Heart left ventricle (tissue), 16 donors: ENCODE measurements at regions not wholly inside any gene's neighbourhood (a gene's known extent, or its start where the extent isn't known, plus 50 kb on each side); places are given as distances from the start of the nearest gene placed in this dataset.

Experiments used
- ATAC-seq, 4 donors: fragments of 200-7000 bp; cut with Tn5 transposase; one replicate each; pipeline ENCODE4 v1.9.1; 2020 to 2022; ENCODE audit warnings: moderate library complexity in 4 of 4, mild to moderate bottlenecking in 3 of 4, moderate number of reproducible peaks in 1 of 4
- DNase-seq, 5 donors: peaks; one replicate each; pipeline ENCODE4 v3.0.0-alpha.2; 2020
- H3K27ac ChIP-seq, 12 donors: fragments of 200-600 bp; sonication (generic) in 4 of 12; one replicate each; pipeline versions ENCODE4 v1.5.0 to v1.8.0; 2016 to 2022; ENCODE audit warnings: mild to moderate bottlenecking in 2 of 12
- H3K27me3 ChIP-seq, 9 donors: fragments of 200-600 bp; sonication (generic) in 2 of 9; one replicate each; pipeline versions ENCODE4 v1.5.1 to v1.8.0; 2016 to 2022; ENCODE audit warnings: mild to moderate bottlenecking in 3 of 9
- H3K36me3 ChIP-seq, 9 donors: fragments of 200-600 bp; sonication (generic) in 2 of 9; one replicate each; pipeline versions ENCODE4 v1.5.0 to v1.8.0; 2018 to 2022; ENCODE audit warnings: mild to moderate bottlenecking in 2 of 9
- H3K4me1 ChIP-seq, 12 donors: fragments of 200-600 bp; sonication (generic) in 4 of 12; one replicate each; pipeline versions ENCODE4 v1.5.0 to v1.8.0; 2016 to 2022; ENCODE audit warnings: mild to moderate bottlenecking in 3 of 12
- H3K4me3 ChIP-seq, 12 donors: fragments of 200-600 bp; sonication (generic) in 4 of 12; one replicate each; pipeline versions ENCODE4 v1.5.0 to v1.8.0; 2017 to 2022; ENCODE audit warnings: mild to moderate bottlenecking in 9 of 12, moderate library complexity in 4 of 12
- H3K9me3 ChIP-seq, 12 donors: fragments of 200-600 bp; sonication (generic) in 4 of 12; one replicate each; pipeline versions ENCODE4 v1.5.0 to v1.8.0; 2016 to 2022; ENCODE audit warnings: mild to moderate bottlenecking in 1 of 12
- POLR2A ChIP-seq, 2 donors: fragments of 450-650 bp; IDR thresholded peaks; one replicate each; pipeline ENCODE4 v1.6.1; 2017; ENCODE audit warnings: antibody characterized with exemption in 2 of 2, mild to moderate bottlenecking in 2 of 2, moderate library complexity in 2 of 2
- WGBS, 4 donors: extraction: QIAGEN DNeasy Blood & Tissue Kit in 2 of 4; methylation state at CpG; one replicate each; pipeline versions ENCODE4 v1.1.5 to v1.1.7; 2013 to 2018; 5-methylcytosine and 5-hydroxymethylcytosine counted together
- intact Hi-C, 10 donors: fragments of 100-400 bp; cut with DNase I; formaldehyde crosslinking; loops; one replicate each; pipeline versions ENCODE4 v1.11.1 to v1.14.2; 2022
- TF ChIP-seq, protein P1 (sequence below), 12 donors: fragments of 200-600 bp; sonication (generic) in 4 of 12; IDR thresholded peaks; one replicate each; pipeline versions ENCODE4 v1.5.0 to v1.8.0; 2018 to 2022; ENCODE audit warnings: antibody characterized with exemption in 12 of 12, mild to moderate bottlenecking in 5 of 12
- donor health status: ischemic (EF 13 %, LVEDD 7.1; RV severe dilation, severe dysfunction).
- donor health status: healthy with polysubstance abuse.
- donor health status: DM: no; HTN: yes; CAD: no.
- donor health status: DM: no; HTN: no; CAD: no.
- donor health status: ischemic (EF 25% LVEDD 6.9; RV normal size, moderate dysfunction).
- donor health status: ischemic (EF 25% LVEDD 5.7; RV mildly dilated, moderate dysfunction).
- donor health status: healthy.
- donor health status: DM: yes; HTN: yes; CAD: no.
- donor health status: ischemic (EF 35%, LVEDD 5.7; RV mildly dilated, moderate dysfunction).
- donor health status: nonischemic (EF 11% LVEDD 7.7; RV severe dilation, severe dysfunction).
- donor health status: DM: yes; HTN: yes; CAD: no.
- donor health status: PGD.
- donor health status: ischemic (EF 29% LVEDD 5.4; RV normal size, mild dysfunction).
- donor health status: nonischemic (EF 23%, LVEDD 6.1; RV moderate dilation, normal function).

DNA sequence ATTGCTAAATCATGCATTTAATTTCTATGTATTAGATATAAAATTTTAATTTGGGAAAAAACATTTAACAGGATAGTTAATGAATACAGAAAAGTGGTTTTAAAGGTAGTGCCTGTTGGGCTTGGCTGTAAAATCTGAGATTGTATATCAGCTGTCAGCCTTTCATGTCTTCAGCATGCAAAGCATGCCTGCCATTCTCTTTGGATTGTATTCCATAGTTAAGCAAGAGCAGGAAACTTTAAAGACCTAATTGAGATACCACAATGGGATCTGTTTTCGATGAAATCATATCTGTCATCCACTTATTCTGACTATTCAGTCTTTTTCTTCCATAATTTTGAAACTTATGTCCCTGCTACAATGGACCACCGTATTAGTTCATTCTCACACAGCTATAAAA, 451.0 kb upstream of the DDI1 start:
- intact Hi-C loops: loop anchor here in 1 of 10 donors (5.0 kb wide), 1 partner anchor 38 kb away; no protein-coding TSS in a partner anchor
- no peak for ATAC-seq

DNA sequence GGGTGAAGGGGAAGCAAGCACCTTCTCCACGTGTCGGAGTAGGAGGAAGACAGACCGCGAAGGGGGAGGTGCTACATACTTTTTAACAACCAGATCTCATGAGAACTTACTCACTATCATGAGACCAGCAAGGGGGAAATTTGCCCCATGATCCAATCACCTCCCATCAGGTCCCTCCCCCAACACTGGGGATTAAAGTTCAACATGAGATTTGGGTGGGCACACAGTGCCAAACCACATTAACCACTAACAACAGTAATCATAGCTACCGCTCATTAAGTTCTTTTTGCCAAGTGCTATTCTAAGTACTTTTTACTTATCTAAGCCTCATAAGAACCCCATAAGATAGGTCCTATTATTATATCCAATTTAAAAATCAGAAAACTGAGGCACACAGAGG, 450.5 kb upstream of the DDI1 start:
- H3K4me3 ChIP-seq: no peak overlapping the region
- TF ChIP-seq POLR2A (IDR thresholded peaks at IDR 0.05): no peak
- TF ChIP-seq, protein P1, sequence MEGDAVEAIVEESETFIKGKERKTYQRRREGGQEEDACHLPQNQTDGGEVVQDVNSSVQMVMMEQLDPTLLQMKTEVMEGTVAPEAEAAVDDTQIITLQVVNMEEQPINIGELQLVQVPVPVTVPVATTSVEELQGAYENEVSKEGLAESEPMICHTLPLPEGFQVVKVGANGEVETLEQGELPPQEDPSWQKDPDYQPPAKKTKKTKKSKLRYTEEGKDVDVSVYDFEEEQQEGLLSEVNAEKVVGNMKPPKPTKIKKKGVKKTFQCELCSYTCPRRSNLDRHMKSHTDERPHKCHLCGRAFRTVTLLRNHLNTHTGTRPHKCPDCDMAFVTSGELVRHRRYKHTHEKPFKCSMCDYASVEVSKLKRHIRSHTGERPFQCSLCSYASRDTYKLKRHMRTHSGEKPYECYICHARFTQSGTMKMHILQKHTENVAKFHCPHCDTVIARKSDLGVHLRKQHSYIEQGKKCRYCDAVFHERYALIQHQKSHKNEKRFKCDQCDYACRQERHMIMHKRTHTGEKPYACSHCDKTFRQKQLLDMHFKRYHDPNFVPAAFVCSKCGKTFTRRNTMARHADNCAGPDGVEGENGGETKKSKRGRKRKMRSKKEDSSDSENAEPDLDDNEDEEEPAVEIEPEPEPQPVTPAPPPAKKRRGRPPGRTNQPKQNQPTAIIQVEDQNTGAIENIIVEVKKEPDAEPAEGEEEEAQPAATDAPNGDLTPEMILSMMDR (IDR thresholded peaks at IDR 0.05): no peak
- no peak for DNase-seq
- no peak for ATAC-seq
- peaks cover 0 to 4% (median 0%) of the 10 kb centered on the region in 12 donors for H3K9me3 ChIP-seq
- WGBS, 4 donors: 75 to 81% (median 77%) methylated on average over 5 of the region's 5 CpGs
- H3K27me3 ChIP-seq: no peaks in the 10 kb centered on the region
- no peaks in the 10 kb centered on the region for H3K36me3 ChIP-seq
- intact Hi-C loops: loop anchor here in 1 of 10 donors (5.0 kb wide), 1 partner anchor 39 kb away; no protein-coding TSS in a partner anchor
- H3K27ac ChIP-seq: no peak overlapping the region
- peaks cover 0 to 5% (median 0%) of the 10 kb centered on the region in 12 donors for H3K4me1 ChIP-seq

More for the DNA sequence above, 451.0 kb upstream of the DDI1 start:
- Histone ChIP-seq H3K27me3 (no peaks in the 10 kb centered on the region), H3K4me3 (no peak overlapping the region), H3K27ac (no peak overlapping the region), H3K36me3 (no peaks in the 10 kb centered on the region), H3K4me1 (peaks cover 0 to 5% (median 0%) of the 10 kb centered on the region in 12 donors), H3K9me3 (peaks cover 0 to 4% (median 0%) of the 10 kb centered on the region in 12 donors)
- TF ChIP-seq, protein P1 (IDR thresholded peaks at IDR 0.05): no peak
- TF ChIP-seq POLR2A (IDR thresholded peaks at IDR 0.05): no peak
- 47 to 76% (median 70%) methylated on average over 2 of the region's 2 CpGs for WGBS, 4 donors
- DNase-seq: no peak

DNA sequence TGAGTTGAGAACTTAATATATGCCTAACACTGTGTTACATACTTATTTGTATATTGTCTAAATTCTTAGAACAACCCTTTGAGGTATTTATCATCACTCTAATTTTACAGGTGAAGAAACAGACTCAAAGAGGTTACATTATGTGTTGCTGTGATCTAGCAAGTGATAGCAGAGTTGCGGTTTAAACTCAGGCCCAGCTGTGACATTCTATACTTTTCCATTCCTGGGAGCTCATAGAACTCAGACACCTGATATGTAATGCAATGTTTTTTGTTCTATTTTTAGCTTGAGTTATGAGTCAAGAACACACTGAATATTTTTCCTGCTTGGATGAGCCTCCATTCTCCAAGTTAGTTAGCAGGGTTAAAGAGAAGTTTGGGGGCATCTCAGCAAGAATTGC, 449.7 kb upstream of the DDI1 start:
- H3K9me3 ChIP-seq: peaks cover 0 to 4% (median 0%) of the 10 kb centered on the region in 12 donors
- intact Hi-C loops: loop anchor here in 1 of 10 donors (5.0 kb wide), 1 partner anchor 39 kb away; no protein-coding TSS in a partner anchor
- TF ChIP-seq, protein P1 (IDR thresholded peaks at IDR 0.05): no peak
- no peak for TF ChIP-seq POLR2A (IDR thresholded peaks at IDR 0.05)
- 53 to 68% (median 60%) methylated on average over 1 of the region's 1 CpG for WGBS, 4 donors
- ATAC-seq (peak in 1 of 4 donors; percentile 39), DNase-seq (no peak)
- no peak overlapping the region for H3K4me3 ChIP-seq
- no peak overlapping the region for H3K27ac ChIP-seq
- no peaks in the 10 kb centered on the region for H3K36me3 ChIP-seq
- H3K27me3 ChIP-seq: no peaks in the 10 kb centered on the region
- peaks cover 0 to 5% (median 0%) of the 10 kb centered on the region in 12 donors for H3K4me1 ChIP-seq

DNA sequence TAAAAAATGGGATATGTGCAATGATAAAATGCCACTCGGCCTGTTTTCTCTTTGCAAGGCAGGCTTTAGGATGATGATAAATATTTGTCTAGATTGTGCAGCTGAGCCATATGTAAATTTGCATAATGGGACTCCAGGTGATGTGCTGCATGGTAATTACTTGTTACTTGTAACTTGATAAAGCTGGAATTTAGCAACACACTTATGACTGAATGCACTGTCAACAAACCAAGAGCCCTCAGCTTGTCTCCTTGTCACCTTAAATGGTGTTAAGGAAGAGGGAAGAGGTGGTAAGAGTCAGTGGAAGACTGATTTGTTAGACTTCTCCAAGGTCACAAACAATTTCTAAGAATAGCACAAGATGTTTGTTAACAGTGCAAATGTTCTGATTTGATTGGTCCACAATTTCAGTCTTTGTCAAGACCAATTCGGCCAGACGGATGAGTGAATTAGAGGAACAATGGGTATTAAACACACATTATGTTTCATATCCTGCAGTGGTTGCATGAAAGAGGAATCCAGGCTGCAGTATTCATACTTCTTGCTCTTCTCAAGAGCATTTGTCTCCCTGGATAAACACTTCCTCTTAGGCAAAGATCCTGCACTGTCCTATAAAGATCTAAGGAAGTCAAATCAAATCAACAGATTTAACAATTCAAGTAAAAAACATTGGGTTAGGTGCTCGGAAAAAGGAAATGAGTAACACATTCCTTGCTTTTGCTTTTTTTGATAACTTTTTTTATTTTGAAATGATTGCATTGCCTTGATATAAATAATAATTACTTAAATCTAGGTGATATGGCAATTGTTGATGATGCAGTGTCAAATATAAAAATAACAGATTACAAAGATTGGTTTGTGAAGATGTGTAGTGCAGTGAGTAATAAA, 448.3 kb upstream of the DDI1 start:
- WGBS, 4 donors: 59 to 65% (median 62%) methylated on average over 4 of the region's 4 CpGs
- ATAC-seq (no peak), DNase-seq (no peak)
- H3K36me3 ChIP-seq: no peaks in the 10 kb centered on the region
- TF ChIP-seq, protein P1 (IDR thresholded peaks at IDR 0.05): no peak
- no peak for TF ChIP-seq POLR2A (IDR thresholded peaks at IDR 0.05)
- H3K27ac ChIP-seq: no peak overlapping the region
- H3K27me3 ChIP-seq: no peaks in the 10 kb centered on the region
- peaks cover 0 to 5% (median 0%) of the 10 kb centered on the region in 12 donors for H3K4me1 ChIP-seq
- H3K4me3 ChIP-seq: no peak overlapping the region
- intact Hi-C loops: loop anchor here in 1 of 10 donors (5.0 kb wide), 1 partner anchor 41 kb away; no protein-coding TSS in a partner anchor
- H3K9me3 ChIP-seq: peaks cover 0 to 4% (median 0%) of the 10 kb centered on the region in 12 donors
